ENCODE measurements at regions not wholly inside any gene's neighbourhood (a gene's known extent, or its start where the extent isn't known, plus 50 kb on each side); places are given as distances from the start of the nearest gene placed in this dataset.

GRCh38 chr1:29786195-29786594 is 549.9 kb downstream of the PTPRU start:
- no peaks in the 10 kb centered on the region for H3K9me2 ChIP-seq (ENCODE audit: insufficient read depth)
- H3K36me3 ChIP-seq (ENCODE audit: control insufficient read depth in 1 of 2, insufficient read depth in 2 of 2, low read length in 2 of 2): no peaks in the 10 kb centered on the region
- intact Hi-C loops (cut with micrococcal nuclease): no loop called here
- DNase-seq (ENCODE audit: low read depth, low spot score) (no peak), ATAC-seq (no peak)
- H3K9ac ChIP-seq (ENCODE audit: low read length): no peak overlapping the region
- peaks cover 0 to 11% of the 10 kb centered on the region in 2 experiments; a peak in 2 of 4 replicates for H3K4me1 ChIP-seq (ENCODE audit: control insufficient read depth in 1 of 2, insufficient read depth in 2 of 2, low read length in 2 of 2)
- no peak overlapping the region for H2AFZ ChIP-seq (ENCODE audit: low read depth, low read length, poor library complexity, severe bottlenecking)
- TF ChIP-seq CEBPB (IDR thresholded peaks at IDR 0.05; ENCODE audit: low read depth) (no peak), MAX (IDR thresholded peaks at IDR 0.05) (no peak), TCF7L2 (IDR thresholded peaks at IDR 0.05; ENCODE audit: borderline replicate concordance, extremely low read depth, insufficient read depth, insufficient read length) (no peak), EGR1 (IDR thresholded peaks at IDR 0.05; ENCODE audit: low read depth) (no peak), SIN3A (IDR thresholded peaks at IDR 0.05; ENCODE audit: low read depth) (no peak), ELF1 (IDR thresholded peaks at IDR 0.05; ENCODE audit: borderline replicate concordance, low read depth) (no peak), ATF3 (IDR thresholded peaks at IDR 0.05) (no peak), CBX3 (IDR thresholded peaks at IDR 0.05; ENCODE audit: low read depth) (no peak), YY1 (IDR thresholded peaks at IDR 0.05; ENCODE audit: extremely low read depth, insufficient replicate concordance, low read depth, low read length) (no peak), POLR2AphosphoS5 (IDR thresholded peaks at IDR 0.05; ENCODE audit: low read depth, low read length) (no peak), EZH2phosphoT487 (IDR thresholded peaks at IDR 0.05; ENCODE audit: borderline replicate concordance) (no peak), CTCF (IDR thresholded peaks at IDR 0.05 in 2 of 3, conservative IDR thresholded peaks at IDR 0.05 in 1 of 3; ENCODE audit: borderline replicate concordance in 1 of 3, insufficient read depth in 1 of 3, low read depth in 2 of 3, low read length in 2 of 3) (no peak), FOSL1 (IDR thresholded peaks at IDR 0.05; ENCODE audit: low read depth) (no peak), ZFX (IDR thresholded peaks at IDR 0.05) (no peak), ZNF274 (IDR thresholded peaks at IDR 0.05; ENCODE audit: low read depth, low read length) (no peak)
- TF ChIP-seq, protein P1, sequence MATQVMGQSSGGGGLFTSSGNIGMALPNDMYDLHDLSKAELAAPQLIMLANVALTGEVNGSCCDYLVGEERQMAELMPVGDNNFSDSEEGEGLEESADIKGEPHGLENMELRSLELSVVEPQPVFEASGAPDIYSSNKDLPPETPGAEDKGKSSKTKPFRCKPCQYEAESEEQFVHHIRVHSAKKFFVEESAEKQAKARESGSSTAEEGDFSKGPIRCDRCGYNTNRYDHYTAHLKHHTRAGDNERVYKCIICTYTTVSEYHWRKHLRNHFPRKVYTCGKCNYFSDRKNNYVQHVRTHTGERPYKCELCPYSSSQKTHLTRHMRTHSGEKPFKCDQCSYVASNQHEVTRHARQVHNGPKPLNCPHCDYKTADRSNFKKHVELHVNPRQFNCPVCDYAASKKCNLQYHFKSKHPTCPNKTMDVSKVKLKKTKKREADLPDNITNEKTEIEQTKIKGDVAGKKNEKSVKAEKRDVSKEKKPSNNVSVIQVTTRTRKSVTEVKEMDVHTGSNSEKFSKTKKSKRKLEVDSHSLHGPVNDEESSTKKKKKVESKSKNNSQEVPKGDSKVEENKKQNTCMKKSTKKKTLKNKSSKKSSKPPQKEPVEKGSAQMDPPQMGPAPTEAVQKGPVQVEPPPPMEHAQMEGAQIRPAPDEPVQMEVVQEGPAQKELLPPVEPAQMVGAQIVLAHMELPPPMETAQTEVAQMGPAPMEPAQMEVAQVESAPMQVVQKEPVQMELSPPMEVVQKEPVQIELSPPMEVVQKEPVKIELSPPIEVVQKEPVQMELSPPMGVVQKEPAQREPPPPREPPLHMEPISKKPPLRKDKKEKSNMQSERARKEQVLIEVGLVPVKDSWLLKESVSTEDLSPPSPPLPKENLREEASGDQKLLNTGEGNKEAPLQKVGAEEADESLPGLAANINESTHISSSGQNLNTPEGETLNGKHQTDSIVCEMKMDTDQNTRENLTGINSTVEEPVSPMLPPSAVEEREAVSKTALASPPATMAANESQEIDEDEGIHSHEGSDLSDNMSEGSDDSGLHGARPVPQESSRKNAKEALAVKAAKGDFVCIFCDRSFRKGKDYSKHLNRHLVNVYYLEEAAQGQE (IDR thresholded peaks at IDR 0.05; ENCODE audit: low read depth): no peak
- TF ChIP-seq, protein P2, sequence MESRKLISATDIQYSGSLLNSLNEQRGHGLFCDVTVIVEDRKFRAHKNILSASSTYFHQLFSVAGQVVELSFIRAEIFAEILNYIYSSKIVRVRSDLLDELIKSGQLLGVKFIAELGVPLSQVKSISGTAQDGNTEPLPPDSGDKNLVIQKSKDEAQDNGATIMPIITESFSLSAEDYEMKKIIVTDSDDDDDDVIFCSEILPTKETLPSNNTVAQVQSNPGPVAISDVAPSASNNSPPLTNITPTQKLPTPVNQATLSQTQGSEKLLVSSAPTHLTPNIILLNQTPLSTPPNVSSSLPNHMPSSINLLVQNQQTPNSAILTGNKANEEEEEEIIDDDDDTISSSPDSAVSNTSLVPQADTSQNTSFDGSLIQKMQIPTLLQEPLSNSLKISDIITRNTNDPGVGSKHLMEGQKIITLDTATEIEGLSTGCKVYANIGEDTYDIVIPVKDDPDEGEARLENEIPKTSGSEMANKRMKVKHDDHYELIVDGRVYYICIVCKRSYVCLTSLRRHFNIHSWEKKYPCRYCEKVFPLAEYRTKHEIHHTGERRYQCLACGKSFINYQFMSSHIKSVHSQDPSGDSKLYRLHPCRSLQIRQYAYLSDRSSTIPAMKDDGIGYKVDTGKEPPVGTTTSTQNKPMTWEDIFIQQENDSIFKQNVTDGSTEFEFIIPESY (IDR thresholded peaks at IDR 0.05; ENCODE audit: extremely low read depth, insufficient replicate concordance, low read length): no peak
- H3K9me3 ChIP-seq (ENCODE audit: control insufficient read depth in 1 of 2, insufficient read depth in 1 of 2, low read depth in 1 of 2, low read length in 2 of 2): no peaks in the 10 kb centered on the region
- ChIA-PET CTCF (no interaction called here), RAD21 (ENCODE audit: low non-redundant PET in 1 of 2, low total read pairs in 2 of 2, uncharacterized antibody in 2 of 2, unreplicated experiment in 2 of 2) (no interaction called here), POLR2A (no interaction called here)
- H4K20me1 ChIP-seq (ENCODE audit: insufficient read depth): no peaks in the 10 kb centered on the region
- no peak overlapping the region for H3K4me2 ChIP-seq (ENCODE audit: low read length)
- H3K27ac ChIP-seq (ENCODE audit: low read depth, low read length): no peak overlapping the region
- H3K4me3 ChIP-seq (replicated peaks in 1 of 2; ENCODE audit: low read depth in 1 of 2, low read length in 2 of 2): no peak overlapping the region
- BruUV-seq (replicated peaks): no TSS peak
- H3K79me2 ChIP-seq (ENCODE audit: insufficient read depth, low read length): no peaks in the 10 kb centered on the region
- 0 out of 2 replicates have a peak, but pooled peaks cover 8% of the 10 kb centered on the region for H3K27me3 ChIP-seq (ENCODE audit: insufficient read depth, low read length)

Measured in HCT116 (cell line).